Glutamatergic neuron (in vitro differentiated cells): ENCODE measurements at regions not wholly inside any gene's neighbourhood (a gene's known extent, or its start where the extent isn't known, plus 50 kb on each side); places are given as distances from the start of the nearest gene placed in this dataset.

Source experiments
- DNase-seq: peaks from one replicate; pipeline ENCODE4 v3.0.0; 2022
- H3K27ac Mint-ChIP-seq: one replicate; pipeline ENCODE4 v1.8.0; 2020; ENCODE audit warnings: mild to moderate bottlenecking, mixed read lengths, inconsistent platforms; ENCODE audit not compliant: unreplicated experiment
- H3K27me3 Mint-ChIP-seq: one replicate; pipeline ENCODE4 v1.8.0; 2020; ENCODE audit warnings: mild to moderate bottlenecking, moderate library complexity, mixed read lengths, inconsistent platforms; ENCODE audit not compliant: unreplicated experiment
- H3K36me3 Mint-ChIP-seq: one replicate; pipeline ENCODE4 v1.8.0; 2020; ENCODE audit warnings: mild to moderate bottlenecking, mixed read lengths, inconsistent platforms; ENCODE audit not compliant: unreplicated experiment
- H3K4me1 Mint-ChIP-seq: one replicate; pipeline ENCODE4 v1.8.0; 2020; ENCODE audit warnings: mild to moderate bottlenecking, low read depth, mixed read lengths, inconsistent platforms; ENCODE audit not compliant: unreplicated experiment
- H3K4me3 Mint-ChIP-seq: one replicate; pipeline ENCODE4 v1.8.0; 2020; ENCODE audit warnings: mild to moderate bottlenecking, mixed read lengths, inconsistent platforms; ENCODE audit not compliant: unreplicated experiment
- H3K9me3 Mint-ChIP-seq: one replicate; pipeline ENCODE4 v1.8.0; 2020; ENCODE audit warnings: mild to moderate bottlenecking, moderate library complexity, mixed read lengths, inconsistent platforms; ENCODE audit not compliant: unreplicated experiment
- CTCF ChIP-seq: fragments of 200-600 bp; sonication (generic); IDR thresholded peaks from one replicate; pipeline ENCODE4 v1.5.0; 2021; ENCODE audit not compliant: partially characterized antibody, unreplicated experiment

- Mint-ChIP-seq H3K4me3 (no peak overlapping the region), H3K27ac (no peak overlapping the region), H3K4me1 (no peaks in the 10 kb centered on the region), H3K36me3 (no peaks in the 10 kb centered on the region), H3K27me3 (no peaks in the 10 kb centered on the region), H3K9me3 (peaks cover 3% of the 10 kb centered on the region)
- no peak for DNase-seq
- no peak for TF ChIP-seq CTCF
Observed at GRCh38 chr18:78158943-78159342, 820.7 kb upstream of the SALL3 start.

GRCh38 chr18:78159397-78159796 is 820.2 kb upstream of the SALL3 start:
- DNase-seq = no peak
- Mint-ChIP-seq H3K36me3 (no peaks in the 10 kb centered on the region), H3K4me1 (peaks cover 3% of the 10 kb centered on the region), H3K27ac (no peak overlapping the region), H3K9me3 (peaks cover 3% of the 10 kb centered on the region), H3K27me3 (peaks cover under 1% of the 10 kb centered on the region), H3K4me3 (no peak overlapping the region)
- no peak for TF ChIP-seq CTCF

GRCh38 chr18:78160961-78161656 is 818.5 kb upstream of the SALL3 start:
- no peak for DNase-seq
- Mint-ChIP-seq H3K27ac (no peak overlapping the region), H3K4me1 (peaks cover 12% of the 10 kb centered on the region), H3K4me3 (no peak overlapping the region), H3K36me3 (no peaks in the 10 kb centered on the region), H3K9me3 (peaks cover 3% of the 10 kb centered on the region), H3K27me3 (peaks cover 3% of the 10 kb centered on the region)
- no peak for TF ChIP-seq CTCF

- Mint-ChIP-seq H3K27ac (peak overlapping the region; percentile 46), H3K36me3 (no peaks in the 10 kb centered on the region), H3K27me3 (peaks cover 3% of the 10 kb centered on the region), H3K4me3 (no peak overlapping the region), H3K4me1 (peaks cover 18% of the 10 kb centered on the region), H3K9me3 (no peaks in the 10 kb centered on the region)
- no peak for DNase-seq
- TF ChIP-seq CTCF = no peak
Observed at GRCh38 chr18:78165525-78165924, 814.1 kb upstream of the SALL3 start.

GRCh38 chr18:78168526-78168925 is 811.1 kb upstream of the SALL3 start:
- H3K4me3 Mint-ChIP-seq = no peak overlapping the region
- H3K4me1 Mint-ChIP-seq = peaks cover 18% of the 10 kb centered on the region
- DNase-seq = no peak
- H3K36me3 Mint-ChIP-seq = no peaks in the 10 kb centered on the region
- no peak for TF ChIP-seq CTCF
- H3K27me3 Mint-ChIP-seq = peaks cover 3% of the 10 kb centered on the region
- no peak overlapping the region for H3K27ac Mint-ChIP-seq
- no peaks in the 10 kb centered on the region for H3K9me3 Mint-ChIP-seq
